PC-3 (cell line): ENCODE measurements at regions not wholly inside any gene's neighbourhood (a gene's known extent, or its start where the extent isn't known, plus 50 kb on each side); places are given as distances from the start of the nearest gene placed in this dataset.

ENCODE experiments used
- CTCF ChIP-seq: fragments of 300-600 bp; sonication (generic); conservative IDR thresholded peaks from 2 replicates; pipeline ENCODE4 v1.5.1; 2017; ENCODE audit warnings: antibody characterized with exemption, low read depth, mild to moderate bottlenecking, low read length
- EZH2 ChIP-seq: fragments of 300-600 bp; sonication (generic); IDR thresholded peaks from one replicate; pipeline ENCODE4 v1.6.1; 2017; ENCODE audit warnings: antibody characterized with exemption, mild to moderate bottlenecking, low read length; ENCODE audit not compliant: unreplicated experiment

GRCh38 chr6:112881828-112882780 is 535.0 kb downstream of the RFPL4B start:
- TF ChIP-seq CTCF (no peak), EZH2 (no peak)
